NCI-H2029 treated with DMSO at 0.1 percent for 48 hours (cell line): ENCODE measurements at regions not wholly inside any gene's neighbourhood (a gene's known extent, or its start where the extent isn't known, plus 50 kb on each side); places are given as distances from the start of the nearest gene placed in this dataset.
A peak's percentile ranks its signal among the peaks of the same experiment; 100 is the strongest.

ENCODE experiments used
- DNase-seq: peaks from one replicate; lab custom pipeline; 2025; lab: John Stamatoyannopoulos, UW

GRCh38 chrX:42151808-42152207 is 228.5 kb upstream of the CASK start:
- no peak for DNase-seq

GRCh38 chrX:42149765-42150164 is 226.4 kb upstream of the CASK start:
- DNase-seq, result no peak

DNA sequence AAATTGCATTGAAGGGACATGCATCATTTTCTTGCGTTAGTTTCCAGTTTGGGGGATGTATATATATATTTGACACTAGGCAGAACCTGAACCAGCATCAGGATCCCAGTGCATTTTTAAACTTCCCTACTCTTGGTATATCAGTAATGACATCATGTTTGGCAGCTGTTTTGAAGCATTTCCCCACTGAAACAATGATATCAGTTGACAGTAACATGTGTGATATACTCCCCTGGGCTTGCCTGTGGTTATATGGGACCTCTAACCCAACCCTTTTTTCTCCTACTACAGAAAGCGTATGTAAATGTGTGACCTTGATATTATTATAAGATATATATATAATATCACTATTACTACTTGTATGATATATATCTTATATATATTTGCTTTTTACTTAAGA is 225.9 kb upstream of the CASK start:
- DNase-seq, result no peak

DNA sequence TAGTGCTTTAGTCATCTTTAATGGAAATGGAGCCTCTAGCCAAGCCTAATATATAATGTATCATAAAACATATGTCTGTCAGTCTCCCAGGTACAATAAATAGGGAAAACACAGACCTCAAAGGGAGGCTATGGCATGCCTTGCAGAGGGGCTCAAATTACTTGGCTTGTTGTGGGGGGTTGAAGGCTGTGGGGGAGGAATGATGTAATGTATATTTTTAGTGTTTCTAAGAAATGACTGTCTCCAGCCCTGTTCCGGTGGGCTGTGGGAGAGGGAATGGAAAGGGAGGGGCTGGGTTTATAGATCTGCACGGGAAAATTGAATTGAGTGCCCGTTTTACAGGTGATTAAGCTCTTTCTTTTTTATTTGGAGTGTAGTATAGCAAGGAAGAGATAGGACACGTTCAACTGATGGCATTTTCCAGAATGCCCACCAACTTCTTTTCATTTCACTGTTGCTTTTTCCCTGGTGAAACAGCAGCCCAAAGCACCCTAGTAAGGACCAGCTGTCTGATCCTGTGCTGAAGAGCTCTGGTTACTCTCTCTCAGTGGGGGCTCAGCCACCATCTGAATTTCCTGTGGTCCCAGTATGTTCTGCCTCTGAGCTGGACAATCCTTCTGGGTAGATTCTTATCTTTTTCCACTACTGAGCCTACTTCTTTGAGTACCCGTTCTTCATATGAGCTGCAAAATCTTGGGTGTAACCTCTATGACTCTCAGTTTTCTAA is 220.7 kb upstream of the CASK start:
- DNase-seq, result no peak

DNA sequence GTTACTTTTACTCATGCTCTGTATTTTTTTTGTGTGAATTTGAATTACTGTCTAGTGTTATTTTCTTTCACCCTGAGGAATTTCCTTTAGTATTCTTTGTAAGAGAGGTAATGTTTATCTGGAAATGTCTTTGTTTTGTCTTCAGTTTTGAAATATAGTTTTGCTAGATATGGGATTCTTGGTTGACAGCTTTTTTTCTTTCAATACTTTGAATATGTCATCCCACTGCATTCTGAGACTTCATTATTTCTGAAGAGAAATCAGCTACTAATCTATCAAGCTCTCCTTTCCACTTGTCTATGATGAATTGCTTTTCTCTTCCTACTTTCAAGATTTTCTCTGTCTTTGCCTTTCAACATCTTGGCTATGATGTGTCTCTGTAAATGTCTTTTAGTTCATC is 217.0 kb upstream of the CASK start:
- no peak for DNase-seq

DNA sequence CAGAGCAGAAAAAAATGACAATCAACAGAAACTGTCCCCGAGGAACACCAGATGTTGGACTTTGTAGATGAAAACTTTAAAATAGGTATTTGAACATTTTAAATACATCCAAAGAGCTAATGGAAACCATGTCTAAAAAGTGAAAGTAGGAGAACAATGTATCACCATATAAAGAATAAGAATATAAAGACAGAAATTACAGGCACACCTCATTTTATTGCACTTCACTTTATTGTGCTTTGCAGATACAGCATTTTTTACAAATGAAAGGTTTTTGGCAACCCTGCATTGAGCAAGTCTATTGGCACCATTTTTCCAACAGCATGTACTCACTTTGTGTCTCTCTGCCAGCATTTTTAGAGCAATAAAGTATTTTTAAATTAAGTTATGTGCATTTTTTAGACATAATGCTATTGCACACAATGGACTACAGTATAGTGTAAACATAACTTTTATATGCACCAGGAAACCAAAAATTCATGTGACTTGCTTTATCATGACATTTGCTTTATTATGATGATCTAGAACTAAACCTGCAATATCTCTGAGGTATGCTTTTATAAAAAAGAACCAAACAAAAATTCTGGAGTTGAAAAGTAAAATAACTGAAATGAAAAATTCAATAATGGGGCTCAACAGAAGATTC is 212.4 kb upstream of the CASK start:
- no peak for DNase-seq

DNA sequence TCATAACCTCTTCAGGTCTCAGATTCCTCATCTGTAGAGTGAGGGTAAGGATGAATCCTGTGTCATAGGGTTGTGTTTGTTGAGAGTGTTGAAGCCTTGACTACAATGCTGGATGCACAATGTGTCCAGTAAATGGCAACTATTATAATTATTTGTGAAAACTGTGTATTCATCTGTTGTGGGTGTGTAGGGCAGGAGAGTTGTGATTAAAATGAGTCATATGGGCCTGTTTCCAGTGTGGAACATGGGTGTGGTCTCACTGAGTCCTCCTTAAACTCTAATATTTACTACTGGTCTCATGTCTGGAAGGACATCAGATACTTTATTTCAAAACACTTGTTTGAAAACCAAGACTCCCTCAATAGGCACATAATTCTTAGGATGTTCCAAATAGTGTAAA is 208.5 kb upstream of the CASK start:
- DNase-seq, result no peak

DNA sequence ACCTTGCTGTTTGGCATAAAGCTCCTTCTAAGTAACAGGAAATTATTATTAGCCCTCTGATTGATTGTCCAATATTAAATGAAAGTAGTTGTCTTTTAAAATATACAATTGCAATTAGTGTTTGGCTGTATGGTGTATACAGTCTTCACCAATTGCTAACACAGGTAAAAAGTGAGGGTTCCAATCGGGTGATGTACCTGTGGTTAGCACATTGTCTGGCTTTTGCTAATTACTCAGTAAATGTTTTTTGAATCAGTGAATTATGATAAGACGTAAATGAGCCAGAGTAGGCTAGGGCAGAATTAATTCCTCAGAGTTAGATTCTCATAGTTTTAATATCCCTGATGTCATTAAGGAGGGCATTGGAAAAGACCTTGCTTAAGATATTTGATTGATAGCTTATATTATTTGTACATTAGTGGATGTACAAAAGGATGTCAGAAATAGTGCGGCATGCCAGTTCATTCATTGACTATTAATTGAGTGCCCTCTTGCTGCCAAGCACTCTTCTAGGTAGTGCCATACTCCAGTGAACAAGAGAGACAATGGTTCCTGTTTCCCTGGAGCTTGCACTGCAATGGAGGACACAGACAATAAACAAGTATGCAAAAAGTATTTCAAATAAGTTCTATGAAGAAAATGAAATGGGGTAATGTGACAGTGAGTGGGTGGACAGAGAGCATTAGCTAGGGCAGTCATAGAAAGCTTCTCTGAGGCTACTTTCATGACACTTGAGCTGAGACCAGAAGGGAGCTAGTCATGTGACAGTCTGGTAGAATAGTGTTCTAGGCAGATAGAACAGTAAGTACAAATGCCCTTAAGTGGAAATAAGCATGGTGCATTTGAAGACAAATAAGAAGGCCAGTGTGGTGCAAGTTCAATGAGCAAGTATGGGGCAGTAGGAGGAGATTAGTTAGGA is 205.9 kb upstream of the CASK start:
- no peak for DNase-seq

- no peak for DNase-seq
These were observed 205.2 kb upstream of the CASK start for GRCh38 chrX:42128587-42128986.

DNA sequence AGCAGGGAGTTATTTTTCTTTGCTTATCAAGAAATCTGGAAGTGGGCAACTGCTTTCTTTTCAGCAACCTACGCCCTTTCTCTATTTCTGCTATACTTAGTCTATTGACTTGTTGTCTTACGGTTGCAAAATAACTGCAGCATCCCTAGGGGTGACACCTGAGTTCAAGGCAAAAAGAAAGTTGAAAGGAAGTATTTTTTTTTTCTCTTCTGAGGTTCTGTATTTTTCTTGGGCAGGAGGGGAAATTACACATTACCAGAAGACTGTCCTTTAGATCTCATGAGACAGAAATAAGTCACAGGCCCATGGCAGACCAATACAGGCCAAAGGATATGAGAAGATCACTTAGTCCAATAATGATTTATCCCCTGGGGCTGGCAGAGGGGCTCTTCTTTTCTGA is 204.7 kb upstream of the CASK start:
- no peak for DNase-seq

DNA sequence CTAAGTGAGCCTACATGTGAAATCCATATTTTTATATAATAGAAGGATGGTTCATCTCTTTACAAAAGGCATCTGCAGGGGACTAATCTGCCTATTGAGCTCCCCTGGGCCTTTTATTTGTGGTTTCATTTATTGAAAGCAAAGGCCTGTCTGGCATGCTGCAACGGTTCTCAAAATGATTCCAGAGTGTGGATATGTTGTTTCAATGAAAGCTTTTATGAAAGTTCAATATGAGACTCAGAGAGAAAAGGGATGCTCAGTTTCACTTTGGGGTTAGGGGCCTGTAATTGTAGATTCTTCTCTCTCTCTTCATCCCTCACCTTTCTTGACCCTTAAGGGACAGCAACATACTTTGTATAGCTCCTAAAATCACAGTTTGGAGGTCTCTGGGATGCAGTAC is 204.2 kb upstream of the CASK start:
- DNase-seq, result no peak

DNA sequence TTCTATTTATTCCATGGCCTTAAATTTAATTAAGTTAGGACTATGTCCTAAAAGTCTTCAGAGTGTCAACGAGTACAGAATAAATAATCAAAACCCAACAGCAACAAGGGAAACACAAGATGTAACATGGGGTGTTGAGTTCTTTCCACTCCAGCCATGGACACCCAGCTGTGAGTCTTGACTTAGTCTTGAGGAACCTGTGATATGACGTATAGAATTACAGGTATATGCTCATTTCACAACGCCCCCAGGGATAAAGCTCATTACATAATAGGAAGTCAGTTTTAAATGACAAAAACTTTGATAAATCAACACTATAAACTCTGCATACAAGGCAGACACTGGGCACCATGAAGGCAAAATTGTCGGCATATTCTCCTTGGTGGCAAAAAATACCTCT is 200.0 kb upstream of the CASK start:
- DNase-seq, result no peak

- DNase-seq, result peak; percentile 54
These were observed 195.7 kb upstream of the CASK start for GRCh38 chrX:42119076-42119475.

DNA sequence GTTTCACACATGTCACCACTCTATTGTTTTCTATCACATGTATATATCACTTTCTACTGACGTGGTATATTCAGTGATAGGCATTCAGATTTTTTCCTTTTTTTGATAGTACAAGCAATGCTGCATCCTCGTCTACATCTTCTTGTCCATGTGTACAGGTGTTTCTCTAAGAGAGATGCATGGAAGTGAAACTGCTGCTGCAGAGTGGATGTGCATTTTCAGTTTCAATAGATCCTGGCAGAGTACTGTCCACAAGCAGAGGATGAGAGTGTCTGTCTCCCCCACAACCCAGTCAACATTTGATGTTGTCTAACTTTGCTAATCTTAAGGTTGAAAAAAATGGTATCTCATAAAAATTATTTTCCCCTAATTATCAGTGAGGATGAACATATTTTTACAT is 194.0 kb upstream of the CASK start:
- no peak for DNase-seq

DNA sequence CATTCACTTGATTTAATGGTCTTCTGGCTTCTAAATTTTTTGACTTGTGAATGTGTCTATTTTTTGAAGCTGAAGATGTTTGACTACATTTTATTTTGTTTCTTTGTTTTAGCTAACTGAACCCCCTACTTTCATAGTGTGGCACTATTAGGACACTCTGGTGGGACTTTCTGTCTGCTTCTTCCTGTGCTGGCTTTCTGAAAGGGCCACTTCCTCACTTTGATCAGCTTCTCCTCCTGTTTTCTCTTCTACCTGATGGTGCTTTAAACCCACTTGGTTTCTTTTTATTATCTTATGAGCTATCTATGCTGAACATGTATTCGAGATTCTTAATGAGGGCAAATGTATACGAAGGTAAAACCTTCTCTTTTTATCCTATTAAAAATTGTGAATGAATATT is 186.1 kb upstream of the CASK start:
- no peak for DNase-seq

DNA sequence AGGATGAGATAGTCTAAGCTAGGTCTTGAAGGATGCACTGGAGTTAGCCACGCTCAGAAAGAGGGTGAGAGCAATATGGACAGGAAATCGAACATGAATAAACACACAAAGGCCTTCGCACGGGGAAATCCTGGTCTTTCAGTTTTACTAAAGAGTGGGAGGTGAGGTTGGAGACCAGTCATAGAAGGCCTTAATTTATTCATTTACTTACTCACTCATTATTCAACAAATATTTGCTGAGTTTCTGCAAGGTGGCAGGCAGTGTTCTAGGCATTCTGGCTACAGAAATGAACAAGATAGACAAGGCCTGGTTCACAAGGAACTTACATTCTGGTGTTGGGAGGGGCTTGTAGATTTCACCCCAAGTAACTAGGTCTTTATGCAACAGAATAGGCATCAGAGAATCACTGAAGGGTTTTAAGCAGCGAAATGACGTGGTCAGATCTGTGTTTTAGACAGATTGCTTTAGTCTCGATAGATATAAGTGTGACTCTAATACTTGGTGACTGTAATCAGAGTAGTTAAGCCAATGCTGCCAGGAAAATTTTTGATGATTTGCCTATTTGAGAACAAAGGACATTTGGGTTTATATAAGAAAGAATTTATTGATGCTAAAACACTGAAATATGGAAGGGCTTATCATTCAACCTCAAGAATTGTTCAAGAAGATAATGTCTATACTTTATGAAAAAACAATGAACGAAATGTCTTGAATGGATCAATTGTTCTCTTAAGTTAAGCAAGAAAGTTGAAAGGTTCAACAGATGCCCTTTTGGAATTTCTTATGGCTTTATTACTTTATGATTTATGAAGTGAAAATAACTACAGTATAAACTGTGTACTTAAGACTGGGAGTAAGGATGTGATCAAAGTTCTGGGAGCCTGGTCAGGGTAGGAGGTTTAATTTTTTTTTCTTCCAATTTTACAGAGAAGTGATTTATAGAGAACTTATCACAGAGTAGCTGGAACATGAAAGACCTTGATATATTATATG is 184.4 kb upstream of the CASK start:
- no peak for DNase-seq

- no peak for DNase-seq
These were observed 183.2 kb upstream of the CASK start for GRCh38 chrX:42106556-42106955.

- no peak for DNase-seq
These were observed 179.4 kb upstream of the CASK start for GRCh38 chrX:42102586-42103282.

DNA sequence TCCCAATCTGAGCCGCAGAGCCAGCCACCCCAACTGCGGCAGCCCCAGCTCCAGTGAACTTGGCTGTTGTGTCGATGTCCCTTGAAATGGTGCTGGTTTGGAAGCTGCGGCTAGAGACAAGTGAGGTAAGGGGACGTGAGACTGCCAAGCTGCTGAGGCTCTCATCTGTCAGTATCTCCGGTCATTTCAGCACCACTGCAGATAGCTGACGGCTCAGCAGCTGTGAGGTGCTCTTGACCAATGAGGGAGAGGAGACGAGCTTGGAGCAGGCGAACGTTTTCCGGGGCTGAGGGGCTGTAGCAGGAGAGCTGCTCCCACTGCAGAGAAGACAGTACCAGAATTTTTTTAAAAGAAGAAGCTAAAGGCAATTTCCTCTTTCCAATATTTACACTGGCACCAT is 175.5 kb upstream of the CASK start:
- no peak for DNase-seq

DNA sequence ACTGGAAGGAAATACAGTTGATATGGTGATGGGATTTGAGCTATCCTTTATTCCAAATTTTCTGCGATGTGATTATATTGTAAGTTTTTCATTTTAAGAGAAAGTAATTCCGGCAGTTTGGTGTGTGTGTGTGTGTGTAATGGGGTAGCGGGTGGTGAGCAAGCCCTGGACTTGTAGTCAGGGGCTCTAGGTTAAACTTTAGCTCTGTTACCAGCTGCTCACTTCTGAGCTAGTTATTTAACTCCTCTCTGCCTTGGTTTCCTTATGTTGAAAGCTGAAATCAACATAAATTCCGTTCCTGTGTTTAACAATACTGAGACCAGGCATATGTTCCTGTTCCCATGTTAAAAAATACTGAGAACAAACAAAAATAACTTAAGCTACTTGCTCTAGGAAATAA is 174.1 kb upstream of the CASK start:
- no peak for DNase-seq

GRCh38 chrX:42096265-42096920 is 173.0 kb upstream of the CASK start:
- DNase-seq, result no peak
